CD4-positive, alpha-beta T cell (primary cell): ENCODE measurements at regions not wholly inside any gene's neighbourhood (a gene's known extent, or its start where the extent isn't known, plus 50 kb on each side); places are given as distances from the start of the nearest gene placed in this dataset.

ENCODE experiments used
- ATAC-seq: fragments of 200-7000 bp; cut with Tn5 transposase; one replicate; pipeline ENCODE4 v1.10.0; 2022; ENCODE audit warnings: mild to moderate bottlenecking; ENCODE audit not compliant: poor library complexity
- CTCF ChIA-PET: fragments of 350-600 bp; sonication (Branson Sonifier 250); formaldehyde crosslinking; loops from one replicate; lab custom pipeline; 2021; ENCODE audit warnings: antibody characterized with exemption, inconsistent platforms; lab: Charles Lee
- POLR2A ChIA-PET: fragments of 350-600 bp; sonication (Branson Sonifier 250); formaldehyde crosslinking; loops from one replicate; lab custom pipeline; 2021; ENCODE audit warnings: antibody characterized with exemption, inconsistent platforms; lab: Charles Lee
- DNase-seq, 14 experiments: peaks; one replicate each; pipeline ENCODE4 v3.0.0-alpha.2; 2013 to 2020; ENCODE audit warnings: mixed read lengths in 2 of 14
- H3K27ac ChIP-seq, 2 donors: one replicate each; pipeline versions ENCODE4 v1.5.1 to v1.7.0; 2013; ENCODE audit warnings: low read length in 2 of 2, low read depth in 1 of 2, mild to moderate bottlenecking in 1 of 2
- H3K27me3 ChIP-seq, 2 experiments: 1 replicate in 1 of 2; 2 replicates in 1 of 2; pipeline versions ENCODE4 v1.6.1 to v1.7.0; 2013; ENCODE audit warnings: low read length in 2 of 2, control low read depth in 1 of 2, mild to moderate bottlenecking in 1 of 2, moderate library complexity in 1 of 2; ENCODE audit not compliant: insufficient read depth in 2 of 2, control insufficient read depth in 1 of 2
- H3K36me3 ChIP-seq: one replicate; pipeline ENCODE4 v1.6.1; 2013; ENCODE audit warnings: low read length, control low read depth; ENCODE audit not compliant: insufficient read depth
- H3K4me1 ChIP-seq: one replicate; pipeline ENCODE4 v1.6.1; 2013; ENCODE audit warnings: low read length, control low read depth; ENCODE audit not compliant: insufficient read depth
- H3K4me3 ChIP-seq: one replicate; pipeline ENCODE4 v1.5.1; 2013; ENCODE audit warnings: mild to moderate bottlenecking, low read length, moderate library complexity
- H3K9me3 ChIP-seq, 2 experiments: 1 replicate in 1 of 2; 2 replicates in 1 of 2; pipeline versions ENCODE4 v1.6.1 to v1.7.0; 2013; ENCODE audit warnings: low read length in 2 of 2, mild to moderate bottlenecking in 2 of 2, control low read depth in 1 of 2, moderate library complexity in 1 of 2; ENCODE audit not compliant: control insufficient read depth in 1 of 2, insufficient read depth in 1 of 2
- H3K27ac Mint-ChIP-seq: one replicate; pipeline ENCODE4 v1.8.0; 2020; ENCODE audit warnings: mixed read lengths
- H3K27me3 Mint-ChIP-seq: one replicate; pipeline ENCODE4 v1.8.0; 2021; ENCODE audit warnings: mixed read lengths
- H3K36me3 Mint-ChIP-seq: one replicate; pipeline ENCODE4 v1.8.0; 2021; ENCODE audit warnings: low read depth, mixed read lengths
- H3K4me1 Mint-ChIP-seq: one replicate; pipeline ENCODE4 v1.8.0; 2021; ENCODE audit warnings: low read depth, mixed read lengths
- H3K4me3 Mint-ChIP-seq: one replicate; pipeline ENCODE4 v1.8.0; 2020; ENCODE audit warnings: mild to moderate bottlenecking, mixed read lengths
- H3K9me3 Mint-ChIP-seq: one replicate; pipeline ENCODE4 v1.8.0; 2020; ENCODE audit warnings: mixed read lengths
- CTCF ChIP-seq: fragments of 200-600 bp; IDR thresholded peaks from one replicate; pipeline ENCODE4 v1.8.0; 2022; ENCODE audit warnings: antibody characterized with exemption, mild to moderate bottlenecking
- intact Hi-C, 2 experiments: fragments of 100-400 bp; cut with DNase I in 1 of 2; cut with micrococcal nuclease in 1 of 2; formaldehyde crosslinking; loops; one replicate each; pipeline versions ENCODE4 v1.15.1 to v1.9.0; 2023 to 2025; cut with DNase I, micrococcal nuclease

GRCh38 chr7:96388620-96389383 lies 66.9 kb upstream of the SLC25A13 start:
- Histone ChIP-seq H3K36me3 (no peaks in the 10 kb centered on the region), H3K27me3 (no peaks in the 10 kb centered on the region), H3K4me1 (no peaks in the 10 kb centered on the region), H3K27ac (no peak overlapping the region), H3K4me3 (no peak overlapping the region), H3K9me3 (no peaks in the 10 kb centered on the region)
- POLR2A ChIA-PET: no interaction called here
- Mint-ChIP-seq H3K4me3 (no peak overlapping the region), H3K27ac (no peak overlapping the region), H3K27me3 (no peaks in the 10 kb centered on the region), H3K36me3 (no peaks in the 10 kb centered on the region), H3K4me1 (no peaks in the 10 kb centered on the region), H3K9me3 (no peaks in the 10 kb centered on the region)
- ATAC-seq: no peak
- CTCF ChIA-PET: no interaction called here
- no peak for DNase-seq
- intact Hi-C loops: no loop called here
- no peak for TF ChIP-seq CTCF

GRCh38 chr7:96388166-96388565 lies 66.3 kb upstream of the SLC25A13 start:
- Mint-ChIP-seq H3K27me3 (no peaks in the 10 kb centered on the region), H3K27ac (no peak overlapping the region), H3K9me3 (no peaks in the 10 kb centered on the region), H3K4me3 (no peak overlapping the region), H3K4me1 (no peaks in the 10 kb centered on the region), H3K36me3 (no peaks in the 10 kb centered on the region)
- intact Hi-C loops: no loop called here
- TF ChIP-seq CTCF: no peak
- Histone ChIP-seq H3K4me3 (no peak overlapping the region), H3K9me3 (no peaks in the 10 kb centered on the region), H3K36me3 (no peaks in the 10 kb centered on the region), H3K4me1 (no peaks in the 10 kb centered on the region), H3K27ac (no peak overlapping the region), H3K27me3 (no peaks in the 10 kb centered on the region)
- ChIA-PET POLR2A (no interaction called here), CTCF (no interaction called here)
- DNase-seq (no peak), ATAC-seq (no peak)

GRCh38 chr7:96380111-96380512 lies 58.2 kb upstream of the SLC25A13 start:
- H3K27me3 ChIP-seq: peaks cover 0 to 3% of the 10 kb centered on the region in 2 experiments
- no peaks in the 10 kb centered on the region for H3K4me1 ChIP-seq
- CTCF ChIA-PET: no interaction called here
- Mint-ChIP-seq H3K4me1 (no peaks in the 10 kb centered on the region), H3K36me3 (no peaks in the 10 kb centered on the region), H3K4me3 (no peak overlapping the region), H3K9me3 (no peaks in the 10 kb centered on the region), H3K27ac (no peak overlapping the region), H3K27me3 (peaks cover 20% of the 10 kb centered on the region)
- no peak for DNase-seq
- TF ChIP-seq CTCF: no peak
- no peak overlapping the region for H3K27ac ChIP-seq
- intact Hi-C loops: no loop called here
- no peaks in the 10 kb centered on the region for H3K9me3 ChIP-seq
- POLR2A ChIA-PET: no interaction called here
- no peak for ATAC-seq
- no peak overlapping the region for H3K4me3 ChIP-seq
- H3K36me3 ChIP-seq: no peaks in the 10 kb centered on the region
